CD4-positive, alpha-beta T cell treated with Interleukin-10 for 1 hour (primary cell): ENCODE measurements at regions not wholly inside any gene's neighbourhood (a gene's known extent, or its start where the extent isn't known, plus 50 kb on each side); places are given as distances from the start of the nearest gene placed in this dataset.
"Not testable (repeated sequence)": the region's sequence is repeated elsewhere in the genome, so short reads cannot be mapped to it uniquely, and the experiment has no call there.

Experiments
- DNase-seq: peaks from one replicate; pipeline ENCODE4 v3.0.0-alpha.2; 2020

DNA sequence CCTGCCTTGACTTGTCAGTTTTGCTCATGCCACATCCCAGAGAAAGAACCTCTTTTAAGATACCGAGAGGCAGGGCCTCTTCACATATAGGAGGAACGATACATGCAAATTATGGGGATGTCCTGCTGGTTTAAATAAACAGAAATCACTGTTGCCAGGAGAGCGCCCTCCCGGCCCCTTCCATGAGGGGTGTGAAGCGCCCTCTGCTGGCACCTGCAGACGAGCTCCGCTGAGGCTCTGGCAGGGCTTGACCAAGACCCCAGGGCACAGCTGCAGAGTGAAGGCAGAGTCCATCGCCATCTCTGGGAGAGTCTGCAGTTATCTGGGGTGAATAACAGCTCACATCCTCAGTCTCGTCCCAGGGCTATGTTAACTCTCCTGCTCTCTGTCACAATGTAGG, 468.8 kb downstream of the RPIA start:
- DNase-seq = not testable (repeated sequence)

DNA sequence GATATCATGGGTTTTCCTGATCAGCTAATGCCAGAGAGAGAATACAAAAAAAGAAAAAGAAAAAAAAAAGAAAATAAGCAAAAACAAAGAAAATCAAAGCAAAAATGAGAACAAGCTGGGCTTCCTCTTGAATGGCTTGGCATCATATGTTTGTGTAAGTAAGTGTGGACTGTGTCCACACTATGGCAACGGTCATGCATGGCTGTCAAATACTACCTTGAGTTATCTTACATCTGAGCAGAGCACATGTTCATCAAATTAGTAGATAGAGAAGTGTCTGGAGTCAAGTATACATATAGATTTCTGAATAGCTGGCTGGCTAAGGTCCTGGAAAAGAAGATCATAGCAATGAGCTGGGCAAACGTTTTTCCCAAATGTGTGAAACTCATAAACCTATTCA, 470.2 kb downstream of the RPIA start:
- not testable (repeated sequence) for DNase-seq

DNA sequence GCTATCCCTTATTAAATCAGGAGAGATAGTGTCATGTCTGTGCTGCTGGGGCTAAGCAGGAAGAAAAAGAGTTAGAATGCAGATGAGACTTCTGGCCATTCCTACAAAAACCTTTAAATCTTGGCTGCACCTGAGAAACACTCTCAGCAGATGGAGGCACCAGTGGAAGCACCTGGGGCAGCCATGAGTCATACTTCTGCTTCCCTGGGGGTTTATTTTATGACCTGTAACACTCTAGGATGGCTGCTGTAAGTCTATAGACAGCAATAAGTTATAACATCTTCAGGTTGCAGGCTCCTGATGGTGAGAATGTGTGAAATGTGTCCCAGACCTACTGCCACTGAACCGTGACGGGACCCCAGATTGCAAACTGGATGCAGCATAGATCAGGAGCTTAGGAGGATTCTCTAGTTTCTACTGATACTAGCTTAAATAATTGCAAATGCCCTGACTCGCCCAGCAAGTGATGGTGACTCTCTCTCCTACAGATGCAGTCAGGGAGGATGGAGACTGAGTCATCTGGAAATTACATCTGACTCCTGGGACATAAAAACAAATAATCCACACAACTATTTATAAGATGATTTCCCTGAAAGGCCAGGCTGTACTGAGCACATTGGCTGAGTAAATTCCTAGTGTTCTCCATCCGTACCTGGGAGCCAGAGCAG, 479.2 kb downstream of the RPIA start:
- not testable (repeated sequence) for DNase-seq

DNA sequence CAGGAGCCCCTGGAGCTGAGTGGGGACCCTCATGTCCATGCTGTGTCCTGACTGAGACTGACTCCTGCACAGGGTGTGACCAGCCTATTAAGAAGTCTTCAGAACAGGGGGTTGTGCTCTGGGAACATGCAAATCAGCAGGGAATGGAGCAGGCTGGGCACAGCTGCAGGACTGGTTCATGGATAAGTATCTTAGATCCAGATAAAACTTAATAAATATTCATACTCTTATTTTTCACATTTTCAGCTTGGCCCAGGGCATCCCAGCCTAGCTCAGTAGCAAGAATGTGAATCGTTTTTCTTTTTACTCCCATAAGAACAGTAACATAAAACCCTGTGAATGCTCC, 479.7 kb downstream of the RPIA start:
- not testable (repeated sequence) for DNase-seq

DNA sequence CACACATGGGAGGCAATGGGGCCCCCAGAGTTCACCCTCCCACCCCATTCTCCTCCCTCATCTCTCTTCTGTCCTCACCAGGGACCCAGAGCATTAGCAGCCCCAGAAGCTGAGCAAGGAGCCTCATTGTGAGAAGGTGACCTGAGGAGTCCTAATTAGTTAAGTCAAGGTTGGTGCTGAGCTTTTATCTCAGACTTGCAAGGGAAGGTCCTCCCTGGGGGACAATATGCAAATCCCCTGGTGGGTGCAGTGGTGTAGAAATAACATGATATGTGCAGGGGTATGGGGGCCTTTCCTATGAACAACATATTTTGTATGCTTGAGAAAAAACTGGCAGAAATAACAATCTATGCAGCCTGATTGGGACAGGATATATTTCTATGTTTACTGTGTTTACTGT, 485.5 kb downstream of the RPIA start:
- not testable (repeated sequence) for DNase-seq

DNA sequence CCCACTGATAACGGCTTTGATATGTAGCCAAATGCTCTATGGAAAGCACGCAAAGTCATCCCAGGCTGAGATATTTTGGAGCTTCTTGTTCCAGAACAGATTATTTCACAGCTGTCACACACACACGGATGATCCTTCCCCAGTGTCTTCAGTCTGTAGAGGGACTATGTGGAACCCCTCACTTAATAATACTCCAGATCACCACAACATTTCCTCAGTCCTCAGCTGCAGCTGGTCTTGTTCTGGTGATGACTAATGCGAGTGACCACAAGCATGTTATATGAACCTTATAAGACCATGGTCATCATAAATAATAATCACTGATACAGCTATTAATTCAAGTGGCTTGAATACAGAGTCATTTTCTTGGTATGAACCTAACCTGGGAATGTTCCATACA, 490.7 kb downstream of the RPIA start:
- DNase-seq = not testable (repeated sequence)

DNA sequence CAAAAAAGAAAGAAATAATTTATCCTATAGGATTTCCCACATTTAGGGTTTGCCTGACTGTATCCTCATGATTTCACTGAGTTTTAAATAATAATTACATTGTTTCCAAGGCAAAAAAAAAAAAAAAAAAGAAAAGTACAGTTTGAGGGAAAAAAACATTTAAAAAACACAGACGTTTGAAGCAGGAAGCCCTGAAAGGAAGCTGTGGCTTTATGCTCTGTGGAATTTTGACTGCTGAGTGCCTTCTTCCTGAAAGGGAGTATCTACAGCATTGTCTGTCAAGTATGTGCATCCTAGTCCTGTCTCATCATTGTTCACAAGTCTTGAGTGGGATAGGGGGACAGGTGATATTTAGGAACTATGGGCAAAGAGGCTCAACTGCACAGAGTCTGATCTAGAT, 493.3 kb downstream of the RPIA start:
- DNase-seq = not testable (repeated sequence)

DNA sequence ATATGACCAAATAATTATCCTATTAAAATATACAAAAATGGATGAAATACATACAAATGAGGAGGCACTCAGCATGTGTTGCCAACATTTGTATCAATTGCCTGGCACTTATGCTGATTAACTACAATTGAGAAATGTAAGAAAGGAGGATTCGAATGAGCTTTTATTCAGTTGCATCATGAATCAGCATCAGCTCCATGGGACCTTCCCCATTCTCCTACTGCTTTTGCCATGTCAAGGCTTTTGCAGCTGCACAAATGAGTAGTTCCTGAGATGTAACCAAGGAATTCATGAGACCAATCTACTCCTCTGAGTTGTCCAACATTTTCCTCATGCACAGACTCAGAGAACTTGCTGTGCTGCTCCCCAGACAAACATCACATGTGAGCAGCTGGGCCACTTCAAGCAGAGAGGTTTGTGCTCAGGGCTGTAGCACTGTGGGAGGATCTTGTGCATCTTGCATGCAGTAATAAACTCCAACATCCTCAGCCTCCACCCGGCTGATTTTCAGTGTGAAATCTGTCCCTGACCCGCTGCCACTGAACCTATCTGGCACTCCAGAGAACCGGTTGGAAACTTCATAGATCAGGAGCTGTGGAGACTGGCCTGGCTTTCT, 504.3 kb downstream of the RPIA start:
- DNase-seq = not testable (repeated sequence)

DNA sequence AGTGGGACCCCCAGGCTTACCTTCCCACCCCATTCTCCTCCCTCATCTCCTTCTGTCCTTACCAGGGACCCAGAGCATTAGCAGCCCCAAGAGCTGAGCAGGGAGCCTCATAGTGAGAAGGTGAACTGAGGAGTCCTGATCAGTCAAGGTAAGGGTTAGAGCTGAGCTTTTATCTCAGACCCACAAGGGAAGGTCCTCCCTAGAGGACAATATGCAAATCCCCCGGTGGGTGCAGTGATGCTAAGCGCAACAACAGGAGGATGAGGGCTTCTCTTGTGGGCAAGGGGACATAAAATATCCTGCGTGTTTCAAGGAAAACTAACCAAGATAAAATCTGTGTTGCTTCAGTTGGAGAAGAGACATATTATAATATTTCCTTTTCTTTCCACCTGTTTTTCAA, 505.2 kb downstream of the RPIA start:
- not testable (repeated sequence) for DNase-seq

DNA sequence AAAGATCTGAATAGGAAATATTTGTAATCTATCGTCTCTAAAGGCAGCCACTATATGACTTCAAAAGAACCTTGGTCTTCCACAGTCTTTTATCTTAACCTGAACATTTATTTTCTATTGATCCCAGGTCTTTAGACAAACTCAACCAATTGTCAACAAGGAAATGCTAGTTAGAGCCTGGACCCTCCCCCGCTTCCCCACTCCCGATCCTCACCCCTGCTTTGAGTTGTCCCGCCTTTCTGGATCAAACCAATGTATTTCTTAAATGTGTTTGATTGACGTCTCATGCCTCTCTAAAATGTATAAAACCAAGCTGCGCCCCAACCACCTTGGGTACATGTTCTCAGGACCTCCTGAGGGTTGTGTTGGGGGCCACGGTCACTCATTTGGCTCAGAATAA, 506.6 kb downstream of the RPIA start:
- not testable (repeated sequence) for DNase-seq

DNA sequence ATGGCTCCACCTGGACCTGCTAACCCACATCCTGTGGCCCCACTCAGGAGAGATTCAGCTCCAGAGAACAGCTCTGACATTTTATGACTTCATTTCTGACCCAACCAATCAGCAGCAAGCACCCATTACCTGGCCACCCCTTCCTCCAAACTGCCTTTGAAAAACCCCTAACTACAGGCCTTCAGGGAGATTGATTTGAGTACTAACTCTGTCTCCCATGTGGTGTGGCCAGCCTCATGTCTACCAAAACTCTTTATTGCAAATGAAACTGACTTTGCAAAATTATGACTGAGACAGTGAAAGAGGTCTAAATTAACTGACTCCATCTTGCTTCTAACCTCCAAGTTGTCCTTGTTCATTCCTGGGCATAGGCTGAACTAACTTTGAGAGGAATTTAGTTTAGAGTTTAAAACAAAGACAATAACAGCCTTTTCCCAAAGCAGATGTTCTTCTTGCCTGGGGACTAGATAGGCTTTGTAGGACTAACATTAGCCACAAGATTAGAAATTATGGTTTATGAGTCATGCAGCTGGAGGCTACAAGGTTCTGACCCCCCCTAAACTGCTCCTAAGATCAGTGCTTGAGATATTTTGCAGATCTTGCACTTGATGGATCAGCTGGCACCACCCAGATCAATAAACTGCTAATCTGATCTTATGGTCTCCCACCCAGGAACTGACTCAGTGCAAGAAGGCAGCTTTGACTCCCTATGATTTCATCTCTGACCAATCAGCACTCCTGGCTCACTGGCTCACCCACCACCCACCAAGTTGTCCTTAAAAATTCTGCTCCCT, 508.2 kb downstream of the RPIA start:
- DNase-seq = not testable (repeated sequence)

DNA sequence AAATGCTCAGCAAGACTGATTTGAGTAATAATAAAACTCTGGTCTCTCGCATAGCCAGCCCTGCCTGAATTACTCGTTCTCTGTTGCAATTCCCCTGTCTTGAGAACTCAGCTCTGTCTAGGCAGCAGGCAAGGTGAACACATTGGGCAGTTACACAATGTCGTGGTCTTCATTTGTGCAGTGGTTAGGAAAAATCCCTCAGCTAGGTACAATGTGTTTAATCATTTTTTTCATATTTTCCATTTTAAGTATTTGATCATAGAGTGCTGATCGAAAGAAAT, 508.7 kb downstream of the RPIA start:
- not testable (repeated sequence) for DNase-seq

DNA sequence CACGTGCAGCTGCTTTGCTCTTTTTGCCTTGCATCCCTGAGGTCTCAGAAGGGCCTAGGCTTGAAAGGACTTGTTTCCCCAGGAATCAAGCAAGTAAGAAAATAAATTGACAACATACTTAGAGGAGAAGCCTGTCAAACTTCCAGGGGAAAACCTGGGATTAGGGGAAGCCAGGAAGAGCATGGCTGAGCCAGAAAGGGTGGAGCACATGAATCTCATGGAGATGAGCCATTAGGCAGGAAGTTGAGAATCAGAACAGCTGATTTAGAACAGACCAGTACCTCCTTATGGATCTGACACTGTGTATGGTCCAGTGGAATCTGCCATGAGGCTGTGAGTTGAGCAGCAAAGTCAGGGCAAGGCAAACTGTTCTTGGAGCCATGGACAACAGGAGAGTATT, 511.0 kb downstream of the RPIA start:
- not testable (repeated sequence) for DNase-seq

DNA sequence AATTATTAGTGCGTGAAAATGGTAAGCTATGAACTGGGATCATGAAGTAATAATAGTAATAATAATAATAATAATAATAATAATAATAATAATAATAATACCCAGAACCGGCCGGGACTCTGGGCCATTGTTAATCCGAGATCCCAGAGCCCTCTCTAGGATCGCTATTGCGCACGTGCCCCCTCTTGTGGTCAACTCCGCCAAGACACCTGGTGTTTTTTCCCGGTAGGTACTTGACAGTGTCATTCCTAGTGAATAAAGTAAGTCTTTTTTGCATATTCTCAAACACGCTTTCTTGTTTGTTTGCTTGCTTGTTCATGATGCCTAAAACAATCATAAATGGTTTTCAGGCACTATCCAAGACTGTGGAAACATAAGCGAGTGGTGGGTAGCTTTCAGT, 513.7 kb downstream of the RPIA start:
- peak; percentile 6 for DNase-seq

DNA sequence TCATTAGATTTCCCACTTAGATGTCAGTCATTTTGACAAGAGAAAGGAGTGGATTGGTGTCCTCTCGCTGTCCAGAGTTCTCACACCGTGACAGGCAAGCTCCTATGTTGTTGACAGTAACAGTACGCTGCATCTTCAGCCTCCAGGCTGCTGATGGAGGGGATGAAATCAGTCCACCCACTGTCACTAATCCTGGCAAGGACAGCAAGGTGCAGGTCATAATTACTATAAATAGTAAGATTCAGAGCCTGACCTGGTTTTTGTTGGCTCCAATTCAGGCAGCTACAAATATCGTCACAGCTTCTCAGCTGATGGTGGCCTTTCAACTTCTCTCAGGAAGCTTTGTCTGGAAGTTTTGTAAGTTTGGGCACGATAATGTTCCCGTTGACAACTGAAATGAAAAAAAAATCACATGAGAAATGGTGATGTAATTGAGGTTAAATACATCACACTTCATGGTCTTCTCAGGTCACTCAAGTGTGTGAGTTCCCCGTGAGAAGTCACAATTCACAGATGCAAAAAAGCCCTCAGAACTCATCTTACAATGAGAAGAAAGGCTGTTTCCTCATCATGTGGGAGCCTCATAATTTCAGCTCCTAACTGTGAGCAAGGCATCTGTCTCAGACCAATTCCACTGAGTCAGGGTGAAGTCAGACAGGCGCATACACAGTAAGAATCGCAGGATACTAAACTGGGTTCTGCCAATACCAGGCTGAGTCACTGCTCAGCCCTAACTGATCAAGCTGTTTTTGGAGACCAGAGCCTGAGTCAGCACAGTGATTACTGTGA, 516.9 kb downstream of the RPIA start:
- not testable (repeated sequence) for DNase-seq

DNA sequence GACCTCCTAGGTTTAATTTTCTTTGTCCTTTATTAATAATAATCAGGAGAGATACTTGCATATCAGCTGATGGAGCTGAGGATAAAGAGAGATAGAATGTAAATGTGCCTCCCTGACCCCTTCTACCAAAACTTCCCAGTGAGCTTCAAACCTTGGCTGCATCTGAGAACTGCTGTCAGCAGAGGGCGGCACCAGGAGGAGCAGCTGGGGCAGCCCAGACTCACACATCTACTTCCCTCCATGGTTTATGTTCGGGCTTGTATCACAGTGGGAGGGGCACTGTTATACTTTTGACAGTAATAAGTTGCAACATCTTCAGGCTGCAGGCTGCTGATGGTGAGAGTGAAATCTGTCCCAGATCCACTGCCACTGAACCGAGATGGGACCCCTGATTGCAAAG, 521.7 kb downstream of the RPIA start:
- DNase-seq = not testable (repeated sequence)

DNA sequence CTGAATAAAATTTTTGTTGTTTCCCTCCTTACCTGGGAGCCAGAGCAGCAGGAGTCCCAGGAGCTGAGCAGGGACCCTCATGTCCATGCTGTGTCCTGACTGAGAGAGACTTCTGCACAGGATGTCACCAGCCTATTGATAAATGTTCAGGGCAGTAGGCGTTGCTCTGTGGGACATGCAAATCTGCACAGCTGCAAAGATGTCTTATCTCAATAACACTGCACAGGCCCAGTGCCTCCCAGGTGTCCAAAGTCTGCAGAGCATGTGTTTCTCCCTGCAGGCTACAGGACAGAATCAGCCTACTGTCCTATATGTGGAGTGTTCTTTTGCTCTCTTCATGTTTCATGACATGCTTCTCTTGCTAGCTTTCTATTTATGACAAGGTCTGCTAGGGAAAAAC, 522.3 kb downstream of the RPIA start:
- DNase-seq = not testable (repeated sequence)

DNA sequence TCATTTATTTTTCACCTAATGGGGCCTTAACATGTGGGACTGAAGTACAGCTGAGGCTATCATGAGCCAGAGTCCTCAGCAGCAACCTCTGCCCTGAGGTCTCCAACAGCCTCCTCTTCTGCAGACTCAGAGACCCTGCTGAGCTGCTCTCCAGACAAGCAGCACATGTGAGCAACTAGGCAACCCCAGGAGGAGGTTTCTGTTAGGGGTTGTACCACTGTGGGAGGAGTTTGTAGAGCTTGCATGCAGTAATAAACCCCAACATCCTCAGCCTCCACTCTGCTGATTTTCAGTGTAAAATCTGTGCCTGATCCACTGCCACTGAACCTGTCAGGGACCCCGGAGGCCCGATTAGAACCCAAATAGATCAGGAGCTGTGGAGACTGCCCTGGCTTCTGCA, 530.0 kb downstream of the RPIA start:
- not testable (repeated sequence) for DNase-seq

DNA sequence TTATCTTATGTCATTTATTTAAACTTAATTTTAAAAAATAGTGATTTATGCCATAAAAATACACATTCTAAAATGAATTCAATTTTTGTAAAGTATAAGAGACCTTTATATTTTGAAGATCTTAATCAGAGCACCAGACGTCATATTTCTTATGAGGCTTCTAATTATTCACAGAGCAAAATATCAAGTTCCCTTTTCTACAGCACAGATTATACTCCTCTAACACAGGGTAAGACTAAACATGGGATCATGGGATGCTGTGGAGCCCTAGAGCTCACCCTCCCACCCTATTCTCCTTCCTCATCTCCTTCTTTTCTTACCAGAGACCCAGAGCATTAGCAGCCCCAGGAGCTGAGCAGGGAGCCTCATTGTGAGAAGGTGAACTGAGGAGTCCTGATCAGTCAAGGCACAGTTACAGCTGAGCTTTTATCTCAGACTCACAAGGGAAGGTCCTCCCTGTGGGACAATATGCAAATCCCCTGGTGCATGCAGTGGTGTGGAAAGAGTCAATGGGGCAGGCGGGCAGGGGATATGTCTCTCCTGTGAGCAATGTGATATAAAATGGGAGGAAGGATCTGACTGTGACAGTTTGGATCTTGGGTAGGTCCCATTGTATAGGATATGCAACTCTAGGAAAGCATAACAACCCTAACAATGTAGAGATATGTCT, 530.7 kb downstream of the RPIA start:
- not testable (repeated sequence) for DNase-seq

DNA sequence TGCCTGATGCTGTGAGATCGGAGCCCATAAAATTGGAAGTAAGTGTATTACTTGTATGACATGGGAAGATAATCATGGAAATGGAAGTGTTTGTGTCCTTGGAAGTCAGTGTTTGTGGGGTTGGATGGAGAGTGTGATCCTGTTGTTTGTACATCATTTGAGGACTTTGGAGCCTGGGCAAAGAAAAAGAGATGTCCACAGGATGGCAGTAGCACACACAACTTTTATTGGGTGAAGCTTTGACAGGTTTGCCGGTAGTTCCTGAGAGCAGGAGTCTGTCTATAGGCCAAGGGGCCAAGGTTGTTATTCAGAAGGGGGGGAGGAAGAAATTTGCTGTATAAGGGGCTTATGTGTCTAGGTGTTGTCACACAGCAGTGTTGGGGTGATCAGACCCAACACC, 533.3 kb downstream of the RPIA start:
- not testable (repeated sequence) for DNase-seq

DNA sequence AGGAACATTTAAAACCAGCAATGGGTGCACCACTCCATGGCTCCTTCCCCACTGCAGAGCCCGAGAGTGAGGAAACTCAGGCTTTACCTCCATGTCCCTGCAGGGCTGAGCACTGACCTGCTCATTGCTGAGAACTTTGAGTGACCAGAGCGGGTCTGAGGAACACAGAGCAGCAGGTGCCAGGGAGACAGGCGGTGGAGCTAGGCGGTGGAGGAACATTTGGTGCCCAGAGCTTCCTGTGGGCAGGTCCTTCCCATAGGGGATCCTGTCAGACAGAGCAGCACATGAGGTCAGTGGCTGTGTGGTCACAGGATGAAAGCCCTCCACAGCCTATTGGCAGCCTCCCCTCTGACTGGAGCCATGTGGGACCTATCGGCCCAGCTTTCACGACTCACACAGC, 538.5 kb downstream of the RPIA start:
- DNase-seq = not testable (repeated sequence)

DNA sequence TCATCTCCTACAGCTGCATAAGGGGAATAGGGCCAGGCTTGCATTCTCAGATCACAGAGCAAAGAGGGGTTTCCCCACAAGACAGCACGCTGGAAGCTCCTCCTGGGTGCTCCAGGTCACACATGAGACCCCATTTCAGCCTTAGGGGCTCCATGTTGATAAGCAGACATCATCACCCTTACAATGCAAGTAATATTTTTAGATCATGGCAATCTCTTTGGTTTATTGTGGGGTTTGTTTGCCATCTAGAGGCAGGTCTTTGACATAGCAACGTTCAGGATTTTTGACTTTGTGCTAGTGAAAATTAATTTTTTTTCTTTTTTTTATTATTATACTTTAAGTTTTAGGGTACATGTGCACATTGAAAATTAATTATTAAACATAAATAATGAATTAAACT, 539.8 kb downstream of the RPIA start:
- DNase-seq = not testable (repeated sequence)

DNA sequence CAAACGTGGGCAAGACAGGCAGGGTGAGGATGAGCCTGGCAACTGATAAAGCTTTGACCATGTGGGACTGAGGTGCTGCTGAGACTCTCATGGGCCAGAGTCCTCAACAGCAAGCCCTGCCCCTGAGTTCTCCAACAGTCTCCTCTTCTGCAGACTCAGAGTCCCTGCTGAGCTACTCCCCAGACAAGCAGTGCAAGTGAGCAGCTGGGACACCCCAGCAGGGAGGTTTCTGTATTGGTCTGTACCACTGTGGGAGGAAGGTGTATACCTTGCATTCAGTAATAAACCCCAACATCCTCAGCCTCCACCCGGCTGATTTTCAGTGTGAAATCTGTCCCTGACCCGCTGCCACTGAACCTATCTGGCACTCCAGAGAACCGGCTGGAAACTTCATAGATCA, 542.5 kb downstream of the RPIA start:
- not testable (repeated sequence) for DNase-seq
